ENCODE measurements at regions not wholly inside any gene's neighbourhood (a gene's known extent, or its start where the extent isn't known, plus 50 kb on each side); places are given as distances from the start of the nearest gene placed in this dataset.

GRCh38 chr9:120136696-120137095 is 443.3 kb downstream of the CDK5RAP2 start:
- DNase-seq (ENCODE audit: low spot score): no peak

- DNase-seq (ENCODE audit: low spot score): no peak
Observed at GRCh38 chr9:120117081-120117480, 462.9 kb downstream of the CDK5RAP2 start.

GRCh38 chr9:120110520-120110919 is 469.4 kb downstream of the CDK5RAP2 start:
- no peak for DNase-seq (ENCODE audit: low spot score)

- DNase-seq (ENCODE audit: low spot score): no peak
Observed at GRCh38 chr9:120109242-120109641, 470.7 kb downstream of the CDK5RAP2 start.

GRCh38 chr9:120107138-120107537 is 472.8 kb downstream of the CDK5RAP2 start:
- DNase-seq (ENCODE audit: low spot score): no peak

GRCh38 chr9:120104771-120105170 is 475.2 kb downstream of the CDK5RAP2 start:
- DNase-seq (ENCODE audit: low spot score): no peak

- DNase-seq (ENCODE audit: low spot score): no peak
Observed at GRCh38 chr9:120100595-120100994, 479.4 kb downstream of the CDK5RAP2 start.

GRCh38 chr9:120099065-120099464 is 480.9 kb downstream of the CDK5RAP2 start:
- DNase-seq (ENCODE audit: low spot score): no peak

GRCh38 chr9:120098584-120098983 is 481.4 kb downstream of the CDK5RAP2 start:
- no peak for DNase-seq (ENCODE audit: low spot score)

GRCh38 chr9:120091206-120091605 is 488.8 kb downstream of the CDK5RAP2 start:
- no peak for DNase-seq (ENCODE audit: low spot score)

- DNase-seq (ENCODE audit: low spot score): no peak
Observed at GRCh38 chr9:120080849-120081248, 499.1 kb downstream of the CDK5RAP2 start.

- no peak for DNase-seq (ENCODE audit: low spot score)
Observed at GRCh38 chr9:120078112-120078511, 501.9 kb downstream of the CDK5RAP2 start.

- no peak for DNase-seq (ENCODE audit: low spot score)
Observed at GRCh38 chr9:120071760-120072159, 508.2 kb downstream of the CDK5RAP2 start.

GRCh38 chr9:120066315-120066714 is 513.7 kb downstream of the CDK5RAP2 start:
- DNase-seq (ENCODE audit: low spot score): no peak

- DNase-seq (ENCODE audit: low spot score): no peak
Observed at GRCh38 chr9:120065151-120065550, 514.8 kb downstream of the CDK5RAP2 start.

- no peak for DNase-seq (ENCODE audit: low spot score)
Observed at GRCh38 chr9:120045011-120045410, 535.0 kb downstream of the CDK5RAP2 start.

- DNase-seq (ENCODE audit: low spot score): no peak
Observed at GRCh38 chr9:120043448-120043847, 536.5 kb downstream of the CDK5RAP2 start.

- DNase-seq (ENCODE audit: low spot score): no peak
Observed at GRCh38 chr9:120040896-120041295, 539.1 kb downstream of the CDK5RAP2 start.

- DNase-seq (ENCODE audit: low spot score): no peak
Observed at GRCh38 chr9:120038342-120038741, 541.6 kb downstream of the CDK5RAP2 start.

- DNase-seq (ENCODE audit: low spot score): no peak
Observed at GRCh38 chr9:120032639-120033038, 547.3 kb downstream of the CDK5RAP2 start.

- DNase-seq (ENCODE audit: low spot score): no peak
Observed at GRCh38 chr9:120030847-120031246, 549.1 kb downstream of the CDK5RAP2 start.

GRCh38 chr9:120018550-120018949 is 561.4 kb downstream of the CDK5RAP2 start:
- no peak for DNase-seq (ENCODE audit: low spot score)

- no peak for DNase-seq (ENCODE audit: low spot score)
Observed at GRCh38 chr9:120018037-120018436, 561.9 kb downstream of the CDK5RAP2 start.

GRCh38 chr9:120016231-120016630 is 563.7 kb downstream of the CDK5RAP2 start:
- no peak for DNase-seq (ENCODE audit: low spot score)

GRCh38 chr9:120014796-120015195 is 565.2 kb downstream of the CDK5RAP2 start:
- DNase-seq (ENCODE audit: low spot score): no peak

All from mucosa of gallbladder (tissue), 1 donor.